EH (cell line): ENCODE measurements at regions not wholly inside any gene's neighbourhood (a gene's known extent, or its start where the extent isn't known, plus 50 kb on each side); places are given as distances from the start of the nearest gene placed in this dataset.
"Not testable (repeated sequence)": the region's sequence is repeated elsewhere in the genome, so short reads cannot be mapped to it uniquely, and the experiment has no call there.

Experiments
- DNase-seq: peaks from one replicate; pipeline ENCODE4 v3.0.0-alpha.2; 2015; ENCODE audit warnings: low read depth

GRCh38 chr10:64320448-64320847, 799.2 kb downstream of the REEP3 start:
- no peak for DNase-seq

GRCh38 chr10:64329510-64329909, 808.3 kb downstream of the REEP3 start:
- no peak for DNase-seq

GRCh38 chr10:64332551-64332950, 811.4 kb downstream of the REEP3 start:
- no peak for DNase-seq

GRCh38 chr10:64334084-64334483, 812.9 kb downstream of the REEP3 start:
- no peak for DNase-seq

- no peak for DNase-seq
Observed at GRCh38 chr10:64344211-64344610, 823.0 kb downstream of the REEP3 start.

GRCh38 chr10:64345856-64346255, 824.7 kb downstream of the REEP3 start:
- DNase-seq: no peak

- no peak for DNase-seq
Observed at GRCh38 chr10:64346389-64346788, 825.2 kb downstream of the REEP3 start.

- no peak for DNase-seq
Observed at GRCh38 chr10:64350665-64351064, 829.5 kb downstream of the REEP3 start.

GRCh38 chr10:64358907-64359306, 837.7 kb downstream of the REEP3 start:
- DNase-seq: no peak

GRCh38 chr10:64360240-64360639, 839.0 kb downstream of the REEP3 start:
- DNase-seq: not testable (repeated sequence)

- no peak for DNase-seq
Observed at GRCh38 chr10:64363687-64364086, 842.5 kb downstream of the REEP3 start.

- no peak for DNase-seq
Observed at GRCh38 chr10:64365663-64366062, 844.5 kb downstream of the REEP3 start.

- DNase-seq: no peak
Observed at GRCh38 chr10:64368298-64368697, 847.1 kb downstream of the REEP3 start.

- DNase-seq: no peak
Observed at GRCh38 chr10:64369885-64370773, 848.9 kb downstream of the REEP3 start.

GRCh38 chr10:64374346-64374745, 853.1 kb downstream of the REEP3 start:
- DNase-seq: no peak

GRCh38 chr10:64376167-64376566, 855.0 kb downstream of the REEP3 start:
- DNase-seq: no peak

- DNase-seq: no peak
Observed at GRCh38 chr10:64379898-64380297, 858.7 kb downstream of the REEP3 start.

GRCh38 chr10:64385355-64385754, 864.2 kb downstream of the REEP3 start:
- no peak for DNase-seq

- DNase-seq: peak; percentile 73
Observed at GRCh38 chr10:64394744-64395143, 873.5 kb downstream of the REEP3 start.

GRCh38 chr10:64396105-64396708, 875.0 kb downstream of the REEP3 start:
- DNase-seq: peak; percentile 82

GRCh38 chr10:64397125-64397524, 875.9 kb downstream of the REEP3 start:
- no peak for DNase-seq

- DNase-seq: peak; percentile 44
Observed at GRCh38 chr10:64408391-64409183, 887.4 kb downstream of the REEP3 start.

- no peak for DNase-seq
Observed at GRCh38 chr10:64409349-64409748, 888.1 kb downstream of the REEP3 start.
